ENCODE measurements at regions not wholly inside any gene's neighbourhood (a gene's known extent, or its start where the extent isn't known, plus 50 kb on each side); places are given as distances from the start of the nearest gene placed in this dataset.

GRCh38 chr9:2255128-2255527 lies 240.0 kb downstream of the SMARCA2 start:
- H3K4me3 ChIP-seq (ENCODE audit: severe bottlenecking), result no peak overlapping the region
- no peak for ATAC-seq (ENCODE audit: low read depth)
- H3K4me1 ChIP-seq (ENCODE audit: insufficient read depth, poor library complexity, severe bottlenecking), result no peaks in the 10 kb centered on the region
- TF ChIP-seq CTCF (IDR thresholded peaks at IDR 0.05; ENCODE audit: poor library complexity, severe bottlenecking), result no peak
- H3K27me3 ChIP-seq (ENCODE audit: insufficient read depth, poor library complexity, severe bottlenecking), result no peaks in the 10 kb centered on the region
- DNase-seq (ENCODE audit: low spot score), result no peak
- H3K27ac ChIP-seq (ENCODE audit: poor library complexity, severe bottlenecking), result no peak overlapping the region
- no peaks in the 10 kb centered on the region for H3K9me3 ChIP-seq (ENCODE audit: severe bottlenecking)
- H3K36me3 ChIP-seq (ENCODE audit: low read depth), result no peaks in the 10 kb centered on the region

GRCh38 chr9:2257248-2257929 lies 242.2 kb downstream of the SMARCA2 start:
- no peaks in the 10 kb centered on the region for H3K36me3 ChIP-seq (ENCODE audit: low read depth)
- no peaks in the 10 kb centered on the region for H3K4me1 ChIP-seq (ENCODE audit: insufficient read depth, poor library complexity, severe bottlenecking)
- ATAC-seq (ENCODE audit: low read depth) (no peak), DNase-seq (ENCODE audit: low spot score) (no peak)
- H3K4me3 ChIP-seq (ENCODE audit: severe bottlenecking), result no peak overlapping the region
- H3K27me3 ChIP-seq (ENCODE audit: insufficient read depth, poor library complexity, severe bottlenecking), result no peaks in the 10 kb centered on the region
- H3K27ac ChIP-seq (ENCODE audit: poor library complexity, severe bottlenecking), result no peak overlapping the region
- H3K9me3 ChIP-seq (ENCODE audit: severe bottlenecking), result no peaks in the 10 kb centered on the region
- no peak for TF ChIP-seq CTCF (IDR thresholded peaks at IDR 0.05; ENCODE audit: poor library complexity, severe bottlenecking)

GRCh38 chr9:2260417-2261306 lies 245.5 kb downstream of the SMARCA2 start:
- TF ChIP-seq CTCF (IDR thresholded peaks at IDR 0.05; ENCODE audit: poor library complexity, severe bottlenecking), result no peak
- H3K9me3 ChIP-seq (ENCODE audit: severe bottlenecking), result no peaks in the 10 kb centered on the region
- H3K27ac ChIP-seq (ENCODE audit: poor library complexity, severe bottlenecking), result no peak overlapping the region
- H3K27me3 ChIP-seq (ENCODE audit: insufficient read depth, poor library complexity, severe bottlenecking), result no peaks in the 10 kb centered on the region
- no peak for DNase-seq (ENCODE audit: low spot score)
- peak; percentile 94 for ATAC-seq (ENCODE audit: low read depth)
- H3K4me1 ChIP-seq (ENCODE audit: insufficient read depth, poor library complexity, severe bottlenecking), result no peaks in the 10 kb centered on the region
- H3K4me3 ChIP-seq (ENCODE audit: severe bottlenecking), result no peak overlapping the region
- no peaks in the 10 kb centered on the region for H3K36me3 ChIP-seq (ENCODE audit: low read depth)

GRCh38 chr9:2261421-2262103 lies 246.4 kb downstream of the SMARCA2 start:
- no peak for TF ChIP-seq CTCF (IDR thresholded peaks at IDR 0.05; ENCODE audit: poor library complexity, severe bottlenecking)
- H3K4me1 ChIP-seq (ENCODE audit: insufficient read depth, poor library complexity, severe bottlenecking), result no peaks in the 10 kb centered on the region
- no peak overlapping the region for H3K27ac ChIP-seq (ENCODE audit: poor library complexity, severe bottlenecking)
- H3K4me3 ChIP-seq (ENCODE audit: severe bottlenecking), result no peak overlapping the region
- DNase-seq (ENCODE audit: low spot score) (no peak), ATAC-seq (ENCODE audit: low read depth) (no peak)
- no peaks in the 10 kb centered on the region for H3K27me3 ChIP-seq (ENCODE audit: insufficient read depth, poor library complexity, severe bottlenecking)
- no peaks in the 10 kb centered on the region for H3K9me3 ChIP-seq (ENCODE audit: severe bottlenecking)
- no peaks in the 10 kb centered on the region for H3K36me3 ChIP-seq (ENCODE audit: low read depth)

All from RWPE2 (cell line).